Upper lobe of left lung (tissue), 6 donors: ENCODE measurements at regions not wholly inside any gene's neighbourhood (a gene's known extent, or its start where the extent isn't known, plus 50 kb on each side); places are given as distances from the start of the nearest gene placed in this dataset.
"Not testable (repeated sequence)": the region's sequence is repeated elsewhere in the genome, so short reads cannot be mapped to it uniquely, and the experiment has no call there.

Experiments used
- ATAC-seq, 2 donors: fragments of 200-7000 bp; cut with Tn5 transposase; one replicate each; pipeline ENCODE4 v1.9.1; 2022; ENCODE audit warnings: mild to moderate bottlenecking in 2 of 2, moderate library complexity in 2 of 2; ENCODE audit not compliant: low FRiP score in 2 of 2
- DNase-seq, 2 donors: peaks; one replicate each; pipeline ENCODE4 v3.0.0-alpha.2; 2019 to 2020
- H3K27ac ChIP-seq, 4 donors: fragments of 200-600 bp; sonication (generic); one replicate each; pipeline ENCODE4 v1.5.1; 2016 to 2019
- H3K27me3 ChIP-seq, 4 donors: fragments of 200-600 bp; sonication (generic); one replicate each; pipeline ENCODE4 v1.5.1; 2017 to 2019
- H3K36me3 ChIP-seq, 4 donors: fragments of 200-600 bp; sonication (generic); one replicate each; pipeline ENCODE4 v1.5.1; 2016 to 2019
- H3K4me1 ChIP-seq, 4 donors: fragments of 200-600 bp; sonication (generic); one replicate each; pipeline ENCODE4 v1.5.1; 2018 to 2019
- H3K4me3 ChIP-seq, 4 donors: fragments of 200-600 bp; sonication (generic); one replicate each; pipeline ENCODE4 v1.5.1; 2017 to 2019; ENCODE audit warnings: mild to moderate bottlenecking in 2 of 4, moderate library complexity in 1 of 4
- H3K9me3 ChIP-seq, 4 donors: fragments of 200-600 bp; sonication (generic); one replicate each; pipeline ENCODE4 v1.5.1; 2018 to 2019
- CTCF ChIP-seq, 6 experiments: fragments of 450-650 bp in 4 of 6; fragments of 200-600 bp in 2 of 6; sonication (generic) in 2 of 6; IDR thresholded peaks; one replicate each; pipeline ENCODE4 v1.5.1; 2016 to 2019; ENCODE audit warnings: antibody characterized with exemption in 6 of 6
- EP300 ChIP-seq, 4 donors: sonication (generic); formaldehyde crosslinking; IDR thresholded peaks; one replicate each; pipeline ENCODE4 v1.5.1; 2017; ENCODE audit warnings: antibody characterized with exemption in 4 of 4, control low read depth in 2 of 4
- POLR2A ChIP-seq, 4 donors: fragments of 450-650 bp; IDR thresholded peaks; one replicate each; pipeline ENCODE4 v1.5.1; 2016 to 2017; ENCODE audit warnings: antibody characterized with exemption in 4 of 4, mild to moderate bottlenecking in 2 of 4
- POLR2AphosphoS5 ChIP-seq, 2 donors: sonication (generic); formaldehyde crosslinking; IDR thresholded peaks; one replicate each; pipeline ENCODE4 v1.5.1; 2017; ENCODE audit warnings: antibody characterized with exemption in 2 of 2
- WGBS, 2 donors: methylation state at CpG; one replicate each; pipeline ENCODE4 v1.1.5; 2017 to 2018; 5-methylcytosine and 5-hydroxymethylcytosine counted together
- donor health status: DM: no; HTN: no; CAD: no; lungs with moderate emphysema.
- donor health status: DM: no; HTN: yes; CAD: no; lungs with severe emphysema.

GRCh38 chr16:77043076-77043475 lies 147.9 kb upstream of the MON1B start:
- Histone ChIP-seq H3K27ac (no peak overlapping the region), H3K4me3 (no peak overlapping the region), H3K36me3 (no peaks in the 10 kb centered on the region), H3K27me3 (no peaks in the 10 kb centered on the region), H3K4me1 (no peaks in the 10 kb centered on the region), H3K9me3 (no peaks in the 10 kb centered on the region)
- TF ChIP-seq POLR2A (IDR thresholded peaks at IDR 0.05), result no peak
- no peak for TF ChIP-seq POLR2AphosphoS5 (IDR thresholded peaks at IDR 0.05)
- TF ChIP-seq EP300 (IDR thresholded peaks at IDR 0.05), result no peak
- TF ChIP-seq CTCF (IDR thresholded peaks at IDR 0.05), result no peak
- no peak for ATAC-seq
- 83 to 92% methylated on average over 1 of the region's 1 CpG for WGBS, 2 donors
- DNase-seq, result no peak

GRCh38 chr16:77046206-77046605 lies 144.8 kb upstream of the MON1B start:
- Histone ChIP-seq H3K27me3 (no peaks in the 10 kb centered on the region), H3K4me1 (no peaks in the 10 kb centered on the region), H3K27ac (no peak overlapping the region), H3K4me3 (no peak overlapping the region), H3K9me3 (no peaks in the 10 kb centered on the region), H3K36me3 (no peaks in the 10 kb centered on the region)
- DNase-seq, result no peak
- no peak for ATAC-seq
- WGBS, 2 donors, result 86 to 93% methylated on average over 4 of the region's 4 CpGs
- no peak for TF ChIP-seq EP300 (IDR thresholded peaks at IDR 0.05)
- no peak for TF ChIP-seq CTCF (IDR thresholded peaks at IDR 0.05)
- TF ChIP-seq POLR2AphosphoS5 (IDR thresholded peaks at IDR 0.05), result no peak
- TF ChIP-seq POLR2A (IDR thresholded peaks at IDR 0.05), result no peak

- TF ChIP-seq EP300 (IDR thresholded peaks at IDR 0.05), result no peak
- TF ChIP-seq POLR2A (IDR thresholded peaks at IDR 0.05), result no peak
- H3K36me3 ChIP-seq, result no peaks in the 10 kb centered on the region
- H3K4me1 ChIP-seq, result no peaks in the 10 kb centered on the region
- H3K27me3 ChIP-seq, result no peaks in the 10 kb centered on the region
- H3K27ac ChIP-seq, result no peak overlapping the region
- H3K9me3 ChIP-seq, result no peaks in the 10 kb centered on the region
- ATAC-seq (no peak), DNase-seq (no peak)
- no peak overlapping the region for H3K4me3 ChIP-seq
Measured at GRCh38 chr16:77048085-77048484, 142.9 kb upstream of the MON1B start.

GRCh38 chr16:77049577-77049976 lies 141.4 kb upstream of the MON1B start:
- no peak overlapping the region for H3K4me3 ChIP-seq
- no peaks in the 10 kb centered on the region for H3K4me1 ChIP-seq
- no peaks in the 10 kb centered on the region for H3K9me3 ChIP-seq
- no peaks in the 10 kb centered on the region for H3K27me3 ChIP-seq
- no peak for ATAC-seq
- WGBS, 2 donors, result 80 to 83% methylated on average over 4 of the region's 4 CpGs
- no peak overlapping the region for H3K27ac ChIP-seq
- DNase-seq, result no peak
- no peak for TF ChIP-seq EP300 (IDR thresholded peaks at IDR 0.05)
- TF ChIP-seq POLR2AphosphoS5 (IDR thresholded peaks at IDR 0.05), result no peak
- no peak for TF ChIP-seq POLR2A (IDR thresholded peaks at IDR 0.05)
- TF ChIP-seq CTCF (IDR thresholded peaks at IDR 0.05), result no peak
- H3K36me3 ChIP-seq, result no peaks in the 10 kb centered on the region

GRCh38 chr16:77056597-77056996 lies 134.4 kb upstream of the MON1B start:
- not testable (repeated sequence) for DNase-seq, H3K9me3 ChIP-seq, H3K4me3 ChIP-seq, H3K27me3 ChIP-seq, H3K4me1 ChIP-seq, H3K27ac ChIP-seq, H3K36me3 ChIP-seq, ATAC-seq

GRCh38 chr16:77057161-77057774 lies 133.7 kb upstream of the MON1B start:
- Histone ChIP-seq H3K9me3 (no peaks in the 10 kb centered on the region), H3K36me3 (no peaks in the 10 kb centered on the region), H3K27ac (no peak overlapping the region), H3K4me3 (no peak overlapping the region), H3K4me1 (no peaks in the 10 kb centered on the region), H3K27me3 (no peaks in the 10 kb centered on the region)
- DNase-seq (peak in 1 of 2 donors; percentile 16), ATAC-seq (no peak)
- WGBS, 2 donors, result 72 to 75% methylated on average over 7 of the region's 7 CpGs
- TF ChIP-seq POLR2A (IDR thresholded peaks at IDR 0.05), result no peak
- no peak for TF ChIP-seq POLR2AphosphoS5 (IDR thresholded peaks at IDR 0.05)
- TF ChIP-seq EP300 (IDR thresholded peaks at IDR 0.05), result no peak
- TF ChIP-seq CTCF (IDR thresholded peaks at IDR 0.05), result no peak
